ENCODE measurements at regions not wholly inside any gene's neighbourhood (a gene's known extent, or its start where the extent isn't known, plus 50 kb on each side); places are given as distances from the start of the nearest gene placed in this dataset.

DNA sequence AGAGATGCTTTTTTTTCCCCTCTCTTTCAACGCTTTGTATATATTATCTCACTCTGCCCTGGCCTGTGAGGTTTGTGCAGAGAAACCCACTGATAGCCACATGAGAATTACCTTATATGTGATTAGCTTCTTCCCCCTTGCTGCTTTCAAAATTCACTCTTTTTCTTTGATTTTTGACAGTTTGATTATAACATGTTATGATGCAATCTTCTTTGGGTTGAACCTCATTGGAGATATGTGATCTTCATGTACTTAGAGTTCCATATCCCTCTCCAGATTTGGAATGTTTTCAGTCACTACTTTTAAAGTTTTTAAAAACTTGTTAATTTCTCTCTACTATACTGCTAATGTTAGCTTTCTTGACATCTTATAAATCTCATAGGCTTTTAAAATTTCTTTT is 479.5 kb upstream of the AGA start:
- H3K9me2 ChIP-seq (replicated peaks; ENCODE audit: insufficient read depth, low read length) = no peaks in the 10 kb centered on the region
- TF ChIP-seq, protein P1, sequence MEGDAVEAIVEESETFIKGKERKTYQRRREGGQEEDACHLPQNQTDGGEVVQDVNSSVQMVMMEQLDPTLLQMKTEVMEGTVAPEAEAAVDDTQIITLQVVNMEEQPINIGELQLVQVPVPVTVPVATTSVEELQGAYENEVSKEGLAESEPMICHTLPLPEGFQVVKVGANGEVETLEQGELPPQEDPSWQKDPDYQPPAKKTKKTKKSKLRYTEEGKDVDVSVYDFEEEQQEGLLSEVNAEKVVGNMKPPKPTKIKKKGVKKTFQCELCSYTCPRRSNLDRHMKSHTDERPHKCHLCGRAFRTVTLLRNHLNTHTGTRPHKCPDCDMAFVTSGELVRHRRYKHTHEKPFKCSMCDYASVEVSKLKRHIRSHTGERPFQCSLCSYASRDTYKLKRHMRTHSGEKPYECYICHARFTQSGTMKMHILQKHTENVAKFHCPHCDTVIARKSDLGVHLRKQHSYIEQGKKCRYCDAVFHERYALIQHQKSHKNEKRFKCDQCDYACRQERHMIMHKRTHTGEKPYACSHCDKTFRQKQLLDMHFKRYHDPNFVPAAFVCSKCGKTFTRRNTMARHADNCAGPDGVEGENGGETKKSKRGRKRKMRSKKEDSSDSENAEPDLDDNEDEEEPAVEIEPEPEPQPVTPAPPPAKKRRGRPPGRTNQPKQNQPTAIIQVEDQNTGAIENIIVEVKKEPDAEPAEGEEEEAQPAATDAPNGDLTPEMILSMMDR (IDR thresholded peaks at IDR 0.05; ENCODE audit: low read length) = no peak
- TF ChIP-seq EZH2phosphoT487 (IDR thresholded peaks at IDR 0.05; ENCODE audit: low read length) = no peak
- TF ChIP-seq EZH2 (optimal IDR thresholded peaks at IDR 0.05; ENCODE audit: low read depth, low read length) = no peak
- H4K20me1 ChIP-seq (ENCODE audit: insufficient read depth, low read length) = no peaks in the 10 kb centered on the region
- DNase-seq = no peak
- no peaks in the 10 kb centered on the region for H3K9me3 ChIP-seq (replicated peaks; ENCODE audit: insufficient read depth, low read length)
- no peaks in the 10 kb centered on the region for H3K36me3 ChIP-seq (replicated peaks; ENCODE audit: insufficient read depth, low read length)
- H3K4me2 ChIP-seq (ENCODE audit: low read depth, low read length) = no peak overlapping the region
- H3K27me3 ChIP-seq (replicated peaks; ENCODE audit: insufficient read depth, low read length) = no peaks in the 10 kb centered on the region
- H3K79me2 ChIP-seq (ENCODE audit: low read length) = no peaks in the 10 kb centered on the region
- H3K4me1 ChIP-seq (ENCODE audit: low read length) = no peaks in the 10 kb centered on the region
- H3K9ac ChIP-seq (ENCODE audit: low read length) = no peak overlapping the region
- H3F3A ChIP-seq (ENCODE audit: insufficient read depth, low read length) = no peaks in the 10 kb centered on the region
- H3K27ac ChIP-seq (ENCODE audit: low read length) = no peak overlapping the region
- H2AFZ ChIP-seq (ENCODE audit: low read length) = no peak overlapping the region
- no peak overlapping the region for H3K4me3 ChIP-seq (ENCODE audit: low read length)

DNA sequence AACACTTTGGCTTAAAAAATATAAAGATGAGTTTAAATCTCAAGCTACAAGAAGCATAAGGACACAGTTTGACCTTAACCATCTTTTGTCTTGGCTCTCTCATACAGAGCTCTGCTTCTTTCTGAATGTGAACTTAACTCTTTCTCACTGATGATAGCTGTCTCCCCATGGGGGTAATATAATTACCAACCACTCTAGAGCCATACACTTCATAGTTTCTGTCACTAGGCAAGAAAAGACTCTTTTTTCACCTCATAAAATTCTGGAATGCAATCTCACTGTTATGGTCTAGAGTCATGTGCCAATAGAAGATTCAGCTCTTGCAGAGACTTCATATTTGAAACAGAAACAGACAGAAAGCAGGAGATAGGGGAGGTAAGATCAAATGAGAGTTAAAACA is 481.7 kb upstream of the AGA start:
- Histone ChIP-seq H3K4me1 (ENCODE audit: low read length) (no peaks in the 10 kb centered on the region), H3K27me3 (replicated peaks; ENCODE audit: insufficient read depth, low read length) (no peaks in the 10 kb centered on the region), H3K27ac (ENCODE audit: low read length) (no peak overlapping the region), H3K9me2 (replicated peaks; ENCODE audit: insufficient read depth, low read length) (no peaks in the 10 kb centered on the region), H3K79me2 (ENCODE audit: low read length) (no peaks in the 10 kb centered on the region), H4K20me1 (ENCODE audit: insufficient read depth, low read length) (no peaks in the 10 kb centered on the region), H3K36me3 (replicated peaks; ENCODE audit: insufficient read depth, low read length) (no peaks in the 10 kb centered on the region), H2AFZ (ENCODE audit: low read length) (no peak overlapping the region), H3K9ac (ENCODE audit: low read length) (no peak overlapping the region), H3K4me2 (ENCODE audit: low read depth, low read length) (no peak overlapping the region), H3K4me3 (ENCODE audit: low read length) (no peak overlapping the region), H3K9me3 (replicated peaks; ENCODE audit: insufficient read depth, low read length) (no peaks in the 10 kb centered on the region), H3F3A (ENCODE audit: insufficient read depth, low read length) (no peaks in the 10 kb centered on the region)
- DNase-seq = no peak
- TF ChIP-seq EZH2 (optimal IDR thresholded peaks at IDR 0.05; ENCODE audit: low read depth, low read length) = no peak
- TF ChIP-seq, protein P1 (IDR thresholded peaks at IDR 0.05; ENCODE audit: low read length) = no peak
- TF ChIP-seq EZH2phosphoT487 (IDR thresholded peaks at IDR 0.05; ENCODE audit: low read length) = no peak

DNA sequence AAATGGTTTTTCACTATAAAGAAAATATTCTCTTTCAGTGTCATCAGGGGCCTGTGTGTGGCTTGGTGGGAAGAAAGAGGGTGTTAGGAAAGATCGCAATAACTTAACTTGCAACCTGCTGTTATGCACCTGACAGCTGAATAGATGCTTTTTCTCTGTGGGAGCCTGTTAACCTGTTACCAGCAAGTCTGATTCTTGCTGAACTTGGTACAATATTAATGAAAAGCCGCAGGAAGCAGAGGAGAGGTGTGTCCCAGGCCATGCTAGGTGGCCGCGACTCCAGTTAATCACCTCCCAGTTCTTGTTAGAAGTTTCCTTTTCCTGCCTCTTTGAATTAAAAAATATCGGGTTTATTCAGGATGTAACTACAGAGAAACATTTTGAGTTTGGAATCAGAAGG is 494.8 kb upstream of the AGA start:
- Histone ChIP-seq H3K4me3 (ENCODE audit: low read length) (no peak overlapping the region), H3K36me3 (replicated peaks; ENCODE audit: insufficient read depth, low read length) (no peaks in the 10 kb centered on the region), H3F3A (ENCODE audit: insufficient read depth, low read length) (no peaks in the 10 kb centered on the region), H3K4me2 (ENCODE audit: low read depth, low read length) (no peak overlapping the region), H3K9ac (ENCODE audit: low read length) (no peak overlapping the region), H3K9me3 (replicated peaks; ENCODE audit: insufficient read depth, low read length) (no peaks in the 10 kb centered on the region), H3K9me2 (replicated peaks; ENCODE audit: insufficient read depth, low read length) (no peaks in the 10 kb centered on the region), H3K27ac (ENCODE audit: low read length) (no peak overlapping the region), H3K79me2 (ENCODE audit: low read length) (no peaks in the 10 kb centered on the region), H4K20me1 (ENCODE audit: insufficient read depth, low read length) (no peaks in the 10 kb centered on the region), H3K4me1 (ENCODE audit: low read length) (no peaks in the 10 kb centered on the region), H3K27me3 (replicated peaks; ENCODE audit: insufficient read depth, low read length) (no peaks in the 10 kb centered on the region), H2AFZ (ENCODE audit: low read length) (no peak overlapping the region)
- TF ChIP-seq, protein P1 (IDR thresholded peaks at IDR 0.05; ENCODE audit: low read length) = no peak
- TF ChIP-seq EZH2phosphoT487 (IDR thresholded peaks at IDR 0.05; ENCODE audit: low read length) (no peak), EZH2 (optimal IDR thresholded peaks at IDR 0.05; ENCODE audit: low read depth, low read length) (no peak)
- DNase-seq = no peak

Data from MM.1S (cell line).